ENCODE measurements at regions not wholly inside any gene's neighbourhood (a gene's known extent, or its start where the extent isn't known, plus 50 kb on each side); places are given as distances from the start of the nearest gene placed in this dataset.

DNA sequence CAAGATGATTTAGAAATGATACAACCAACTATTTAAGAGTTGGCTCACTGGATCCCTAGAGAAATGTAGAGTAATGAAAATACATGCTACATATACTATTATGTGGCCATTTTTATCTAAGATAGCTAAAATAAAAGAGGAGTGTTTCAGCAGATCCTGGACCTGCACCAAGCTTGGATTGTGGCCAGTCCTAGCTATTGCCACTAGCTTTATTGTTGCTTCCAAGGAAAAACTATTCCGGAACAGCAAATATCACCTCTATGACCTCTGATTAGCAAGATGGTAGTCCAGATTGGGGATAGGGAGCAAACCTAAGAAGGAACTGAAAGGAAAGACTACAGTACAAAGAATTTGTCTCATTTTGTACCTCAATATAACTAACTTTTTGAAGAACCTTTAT lies 63.7 kb upstream of the NDN start:
- ATAC-seq (no peak), DNase-seq (ENCODE audit: low spot score) (no peak)
- POLR2A ChIA-PET = no interaction called here
- Mint-ChIP-seq H3K9me3 (peaks cover 53% of the 10 kb centered on the region), H3K36me3 (peaks cover 41% of the 10 kb centered on the region), H3K4me1 (no peaks in the 10 kb centered on the region), H3K27ac (no peak overlapping the region), H3K27me3 (ENCODE audit: low read depth) (peaks cover 2% of the 10 kb centered on the region; the same call in 1 of the 2 replicates), H3K4me3 (no peak overlapping the region)
- no peak for TF ChIP-seq SMAD3 (CRISPR knock-in tag; IDR thresholded peaks at IDR 0.05; ENCODE audit: borderline replicate concordance)
- TF ChIP-seq TP53 (CRISPR knock-in tag; IDR thresholded peaks at IDR 0.05) = no peak
- no peak for TF ChIP-seq ZNF219 (CRISPR knock-in tag; IDR thresholded peaks at IDR 0.05; ENCODE audit: borderline replicate concordance)
- TF ChIP-seq E2F5 (CRISPR knock-in tag; IDR thresholded peaks at IDR 0.05) = no peak
- TF ChIP-seq FOXK1 (CRISPR knock-in tag; IDR thresholded peaks at IDR 0.05) = no peak
- no peak for TF ChIP-seq JAZF1 (CRISPR knock-in tag; IDR thresholded peaks at IDR 0.05)
- TF ChIP-seq NFATC4 (CRISPR knock-in tag; IDR thresholded peaks at IDR 0.05) = no peak
- no peak for TF ChIP-seq ZSCAN18 (CRISPR knock-in tag; IDR thresholded peaks at IDR 0.05)
- no peak for TF ChIP-seq IRF2 (CRISPR knock-in tag; IDR thresholded peaks at IDR 0.05; ENCODE audit: borderline replicate concordance, low read depth)
- TF ChIP-seq NR1H2 (CRISPR knock-in tag; IDR thresholded peaks at IDR 0.05) = no peak
- TF ChIP-seq, protein P1, sequence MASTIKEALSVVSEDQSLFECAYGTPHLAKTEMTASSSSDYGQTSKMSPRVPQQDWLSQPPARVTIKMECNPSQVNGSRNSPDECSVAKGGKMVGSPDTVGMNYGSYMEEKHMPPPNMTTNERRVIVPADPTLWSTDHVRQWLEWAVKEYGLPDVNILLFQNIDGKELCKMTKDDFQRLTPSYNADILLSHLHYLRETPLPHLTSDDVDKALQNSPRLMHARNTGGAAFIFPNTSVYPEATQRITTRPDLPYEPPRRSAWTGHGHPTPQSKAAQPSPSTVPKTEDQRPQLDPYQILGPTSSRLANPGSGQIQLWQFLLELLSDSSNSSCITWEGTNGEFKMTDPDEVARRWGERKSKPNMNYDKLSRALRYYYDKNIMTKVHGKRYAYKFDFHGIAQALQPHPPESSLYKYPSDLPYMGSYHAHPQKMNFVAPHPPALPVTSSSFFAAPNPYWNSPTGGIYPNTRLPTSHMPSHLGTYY (CRISPR knock-in tag; IDR thresholded peaks at IDR 0.05) = no peak
- CTCF ChIA-PET = no interaction called here

DNA sequence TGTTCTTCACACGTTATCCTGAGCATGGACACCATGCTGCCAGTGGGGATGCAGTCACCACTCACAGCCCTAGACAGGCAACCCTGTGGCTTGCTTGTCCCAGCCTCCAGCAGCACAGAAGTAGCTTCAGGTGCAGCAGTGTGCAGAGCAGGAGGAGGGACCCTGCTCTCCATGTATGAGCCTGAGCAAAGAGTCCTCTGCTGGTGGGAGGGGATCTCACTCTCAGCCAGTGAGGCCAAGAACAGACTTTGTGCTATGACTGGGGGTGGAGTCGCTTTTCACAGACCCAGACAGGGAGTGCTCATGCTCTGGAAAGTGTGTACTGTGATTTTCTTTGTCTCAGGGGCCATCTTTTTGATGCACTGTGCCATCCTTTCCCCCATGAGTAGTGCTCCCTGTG lies 66.1 kb upstream of the NDN start:
- peaks cover 63% of the 10 kb centered on the region for H3K9me3 Mint-ChIP-seq
- peaks cover 48% of the 10 kb centered on the region for H3K36me3 Mint-ChIP-seq
- TF ChIP-seq ZNF671 (CRISPR knock-in tag; IDR thresholded peaks at IDR 0.05) (no peak), E2F5 (CRISPR knock-in tag; IDR thresholded peaks at IDR 0.05) (no peak), ZNF121 (CRISPR knock-in tag; IDR thresholded peaks at IDR 0.05) (no peak), USF2 (CRISPR knock-in tag; IDR thresholded peaks at IDR 0.05) (no peak), ZNF281 (CRISPR knock-in tag; IDR thresholded peaks at IDR 0.05) (no peak), MLX (CRISPR knock-in tag; IDR thresholded peaks at IDR 0.05) (no peak), ZNF423 (CRISPR knock-in tag; IDR thresholded peaks at IDR 0.05) (no peak), ZNF219 (CRISPR knock-in tag; IDR thresholded peaks at IDR 0.05; ENCODE audit: borderline replicate concordance) (no peak), GTF2I (CRISPR knock-in tag; conservative IDR thresholded peaks at IDR 0.05) (no peak), NFATC4 (CRISPR knock-in tag; IDR thresholded peaks at IDR 0.05) (no peak), ZNF138 (CRISPR knock-in tag; conservative IDR thresholded peaks at IDR 0.05) (no peak), ZNF232 (CRISPR knock-in tag; IDR thresholded peaks at IDR 0.05) (no peak), TCF7 (CRISPR knock-in tag; IDR thresholded peaks at IDR 0.05; ENCODE audit: low read depth) (no peak)
- TF ChIP-seq, protein P2, sequence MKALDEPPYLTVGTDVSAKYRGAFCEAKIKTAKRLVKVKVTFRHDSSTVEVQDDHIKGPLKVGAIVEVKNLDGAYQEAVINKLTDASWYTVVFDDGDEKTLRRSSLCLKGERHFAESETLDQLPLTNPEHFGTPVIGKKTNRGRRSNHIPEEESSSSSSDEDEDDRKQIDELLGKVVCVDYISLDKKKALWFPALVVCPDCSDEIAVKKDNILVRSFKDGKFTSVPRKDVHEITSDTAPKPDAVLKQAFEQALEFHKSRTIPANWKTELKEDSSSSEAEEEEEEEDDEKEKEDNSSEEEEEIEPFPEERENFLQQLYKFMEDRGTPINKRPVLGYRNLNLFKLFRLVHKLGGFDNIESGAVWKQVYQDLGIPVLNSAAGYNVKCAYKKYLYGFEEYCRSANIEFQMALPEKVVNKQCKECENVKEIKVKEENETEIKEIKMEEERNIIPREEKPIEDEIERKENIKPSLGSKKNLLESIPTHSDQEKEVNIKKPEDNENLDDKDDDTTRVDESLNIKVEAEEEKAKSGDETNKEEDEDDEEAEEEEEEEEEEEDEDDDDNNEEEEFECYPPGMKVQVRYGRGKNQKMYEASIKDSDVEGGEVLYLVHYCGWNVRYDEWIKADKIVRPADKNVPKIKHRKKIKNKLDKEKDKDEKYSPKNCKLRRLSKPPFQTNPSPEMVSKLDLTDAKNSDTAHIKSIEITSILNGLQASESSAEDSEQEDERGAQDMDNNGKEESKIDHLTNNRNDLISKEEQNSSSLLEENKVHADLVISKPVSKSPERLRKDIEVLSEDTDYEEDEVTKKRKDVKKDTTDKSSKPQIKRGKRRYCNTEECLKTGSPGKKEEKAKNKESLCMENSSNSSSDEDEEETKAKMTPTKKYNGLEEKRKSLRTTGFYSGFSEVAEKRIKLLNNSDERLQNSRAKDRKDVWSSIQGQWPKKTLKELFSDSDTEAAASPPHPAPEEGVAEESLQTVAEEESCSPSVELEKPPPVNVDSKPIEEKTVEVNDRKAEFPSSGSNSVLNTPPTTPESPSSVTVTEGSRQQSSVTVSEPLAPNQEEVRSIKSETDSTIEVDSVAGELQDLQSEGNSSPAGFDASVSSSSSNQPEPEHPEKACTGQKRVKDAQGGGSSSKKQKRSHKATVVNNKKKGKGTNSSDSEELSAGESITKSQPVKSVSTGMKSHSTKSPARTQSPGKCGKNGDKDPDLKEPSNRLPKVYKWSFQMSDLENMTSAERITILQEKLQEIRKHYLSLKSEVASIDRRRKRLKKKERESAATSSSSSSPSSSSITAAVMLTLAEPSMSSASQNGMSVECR (CRISPR knock-in tag; IDR thresholded peaks at IDR 0.05; ENCODE audit: borderline replicate concordance) = no peak
- H3K4me3 Mint-ChIP-seq = no peak overlapping the region
- peaks cover 6% of the 10 kb centered on the region for H3K27me3 Mint-ChIP-seq (ENCODE audit: low read depth)
- POLR2A ChIA-PET = no interaction called here
- ATAC-seq = no peak
- no peaks in the 10 kb centered on the region for H3K4me1 Mint-ChIP-seq
- DNase-seq (ENCODE audit: low spot score) = no peak
- H3K27ac Mint-ChIP-seq = no peak overlapping the region
- CTCF ChIA-PET = no interaction called here
